Esophagus squamous epithelium (tissue), 4 donors: ENCODE measurements at regions not wholly inside any gene's neighbourhood (a gene's known extent, or its start where the extent isn't known, plus 50 kb on each side); places are given as distances from the start of the nearest gene placed in this dataset.

Source experiments
- POLR2A ChIP-seq, 4 donors: fragments of 450-650 bp; IDR thresholded peaks; one replicate each; pipeline ENCODE4 v1.6.1; 2017; ENCODE audit warnings: antibody characterized with exemption in 4 of 4, mild to moderate bottlenecking in 4 of 4, moderate library complexity in 3 of 4
- TF ChIP-seq, protein P1 (sequence below), 6 experiments: fragments of 450-650 bp in 4 of 6; fragments of 200-600 bp in 2 of 6; sonication (generic) in 2 of 6; IDR thresholded peaks; one replicate each; pipeline ENCODE4 v1.5.1; 2016 to 2019; ENCODE audit warnings: antibody characterized with exemption in 6 of 6, mild to moderate bottlenecking in 4 of 6, moderate library complexity in 4 of 6

GRCh38 chr13:59145381-59145780 is 1018.3 kb downstream of the DIAPH3 start:
- TF ChIP-seq, protein P1, sequence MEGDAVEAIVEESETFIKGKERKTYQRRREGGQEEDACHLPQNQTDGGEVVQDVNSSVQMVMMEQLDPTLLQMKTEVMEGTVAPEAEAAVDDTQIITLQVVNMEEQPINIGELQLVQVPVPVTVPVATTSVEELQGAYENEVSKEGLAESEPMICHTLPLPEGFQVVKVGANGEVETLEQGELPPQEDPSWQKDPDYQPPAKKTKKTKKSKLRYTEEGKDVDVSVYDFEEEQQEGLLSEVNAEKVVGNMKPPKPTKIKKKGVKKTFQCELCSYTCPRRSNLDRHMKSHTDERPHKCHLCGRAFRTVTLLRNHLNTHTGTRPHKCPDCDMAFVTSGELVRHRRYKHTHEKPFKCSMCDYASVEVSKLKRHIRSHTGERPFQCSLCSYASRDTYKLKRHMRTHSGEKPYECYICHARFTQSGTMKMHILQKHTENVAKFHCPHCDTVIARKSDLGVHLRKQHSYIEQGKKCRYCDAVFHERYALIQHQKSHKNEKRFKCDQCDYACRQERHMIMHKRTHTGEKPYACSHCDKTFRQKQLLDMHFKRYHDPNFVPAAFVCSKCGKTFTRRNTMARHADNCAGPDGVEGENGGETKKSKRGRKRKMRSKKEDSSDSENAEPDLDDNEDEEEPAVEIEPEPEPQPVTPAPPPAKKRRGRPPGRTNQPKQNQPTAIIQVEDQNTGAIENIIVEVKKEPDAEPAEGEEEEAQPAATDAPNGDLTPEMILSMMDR (IDR thresholded peaks at IDR 0.05), result no peak
- no peak for TF ChIP-seq POLR2A (IDR thresholded peaks at IDR 0.05)
